ENCODE measurements at regions not wholly inside any gene's neighbourhood (a gene's known extent, or its start where the extent isn't known, plus 50 kb on each side); places are given as distances from the start of the nearest gene placed in this dataset.
A peak's percentile ranks its signal among the peaks of the same experiment; 100 is the strongest.
"Not testable (repeated sequence)": the region's sequence is repeated elsewhere in the genome, so short reads cannot be mapped to it uniquely, and the experiment has no call there.

DNA sequence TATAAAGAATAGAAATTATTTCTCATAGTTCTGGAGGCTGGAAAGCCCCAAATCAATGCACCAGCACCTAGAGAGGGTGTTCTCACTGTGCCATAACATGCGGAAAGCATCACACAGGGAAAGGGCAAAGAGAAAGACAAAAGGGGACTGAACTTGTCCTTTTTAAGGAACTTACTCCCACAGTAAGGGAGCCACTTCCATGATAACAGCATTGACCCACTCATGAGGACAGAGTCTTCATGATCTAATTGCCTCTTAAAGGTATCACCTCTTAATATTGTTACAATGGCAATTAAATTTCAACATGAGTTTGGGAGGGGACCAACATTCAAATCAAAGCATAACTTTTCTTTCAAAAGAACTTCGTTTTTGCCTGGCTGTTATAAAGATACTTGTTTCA lies 582.2 kb upstream of the ARID1B start:
- DNase-seq (ENCODE audit: low read depth in 3 of 3): no peak

DNA sequence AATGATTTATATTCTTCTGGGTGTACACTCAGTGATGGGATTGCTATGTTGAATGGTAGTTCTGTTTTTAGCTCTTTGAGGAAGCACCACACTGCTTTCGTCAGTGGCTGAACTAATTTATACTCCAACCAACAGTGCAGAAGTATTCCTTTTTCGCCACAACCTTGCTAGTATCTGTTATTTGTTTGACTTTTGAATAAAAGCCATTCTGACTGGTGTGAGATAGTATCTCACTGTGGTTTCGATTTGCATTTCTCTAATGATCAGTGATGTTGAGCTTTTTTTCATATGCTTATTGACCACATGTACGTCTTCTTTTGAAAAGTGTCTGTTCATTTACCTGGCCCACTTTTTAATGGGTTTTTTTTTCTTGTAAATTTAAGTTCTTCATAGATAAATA lies 583.8 kb upstream of the ARID1B start:
- no peak for DNase-seq (ENCODE audit: low read depth in 3 of 3)

DNA sequence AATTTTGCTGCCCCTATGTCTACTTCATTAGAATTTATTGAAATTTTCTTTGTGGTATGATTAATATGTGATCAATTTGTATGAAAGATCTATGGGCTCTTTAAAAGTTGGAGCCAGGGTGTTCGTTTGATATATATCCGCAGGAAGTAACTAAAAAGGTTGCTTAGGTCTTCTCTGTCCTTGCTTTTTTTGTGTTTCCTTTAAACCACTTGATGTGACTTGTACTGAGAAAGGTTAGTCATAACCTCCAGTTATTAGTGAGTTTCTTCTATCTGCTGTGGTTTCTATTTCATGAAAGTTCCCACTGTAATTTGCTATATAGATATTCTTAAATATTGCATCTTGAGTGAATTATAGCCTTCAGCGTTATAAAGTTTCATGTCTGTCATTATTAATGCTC lies 585.3 kb upstream of the ARID1B start:
- no peak for DNase-seq (ENCODE audit: low read depth in 3 of 3)

DNA sequence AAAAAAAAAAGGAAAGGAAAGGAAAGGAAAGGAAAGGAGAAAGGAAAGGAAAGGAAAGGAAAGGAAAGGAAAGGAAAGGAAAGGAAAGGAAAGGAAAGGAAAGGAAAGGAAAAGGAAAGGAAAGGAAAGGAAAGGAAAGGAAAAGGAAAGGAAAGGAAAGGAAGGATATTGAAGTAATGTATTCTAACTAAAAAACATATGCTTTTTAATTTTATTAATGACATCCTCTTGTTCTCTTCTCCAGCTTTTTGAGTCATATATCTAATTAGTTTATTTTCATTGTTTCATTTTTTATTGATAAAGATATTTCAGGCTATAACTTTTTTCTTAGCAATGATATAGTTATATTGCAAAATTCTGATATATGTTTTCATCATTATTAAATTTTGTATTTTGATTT lies 585.8 kb upstream of the ARID1B start:
- not testable (repeated sequence) for DNase-seq (ENCODE audit: low read depth in 3 of 3)

DNA sequence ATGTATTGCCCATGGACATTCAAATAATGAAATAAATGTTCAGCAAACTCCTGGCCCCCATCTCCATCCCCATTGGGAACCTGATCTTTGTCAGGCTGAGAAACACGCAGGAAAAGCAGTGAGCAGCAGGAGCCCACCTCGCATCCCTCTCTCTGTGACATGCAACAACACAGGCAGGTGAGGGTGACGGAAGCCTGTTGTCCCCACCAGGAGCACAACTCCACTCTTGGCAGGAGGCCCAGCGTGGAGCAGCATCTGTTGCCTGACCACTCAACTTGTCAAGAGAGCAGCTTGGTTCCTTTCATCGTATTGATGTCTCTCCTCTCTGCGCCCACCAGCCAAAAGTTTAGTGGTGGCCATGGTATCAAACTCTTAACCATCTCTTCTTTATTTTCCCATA lies 586.9 kb upstream of the ARID1B start:
- no peak for DNase-seq (ENCODE audit: low read depth in 3 of 3)

DNA sequence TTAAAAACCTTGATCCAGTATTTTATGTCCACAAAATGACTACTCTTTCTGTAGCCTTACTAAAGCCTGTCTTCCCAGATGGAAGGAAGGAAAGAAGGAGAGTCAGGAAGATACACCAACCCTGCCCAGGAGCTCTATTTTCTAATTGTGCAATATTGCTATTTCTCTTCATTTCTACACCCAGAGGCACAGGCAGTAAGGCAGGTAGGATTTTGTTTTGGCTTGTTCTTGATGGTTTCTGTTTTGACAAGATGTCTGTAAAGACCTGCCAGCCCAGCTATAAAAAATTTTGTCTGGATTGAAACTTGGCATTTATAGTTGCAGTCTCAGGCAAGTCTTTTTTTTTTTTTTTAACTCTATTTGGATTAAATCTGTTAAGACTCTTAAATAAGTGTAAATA lies 587.5 kb upstream of the ARID1B start:
- no peak for DNase-seq (ENCODE audit: low read depth in 3 of 3)

DNA sequence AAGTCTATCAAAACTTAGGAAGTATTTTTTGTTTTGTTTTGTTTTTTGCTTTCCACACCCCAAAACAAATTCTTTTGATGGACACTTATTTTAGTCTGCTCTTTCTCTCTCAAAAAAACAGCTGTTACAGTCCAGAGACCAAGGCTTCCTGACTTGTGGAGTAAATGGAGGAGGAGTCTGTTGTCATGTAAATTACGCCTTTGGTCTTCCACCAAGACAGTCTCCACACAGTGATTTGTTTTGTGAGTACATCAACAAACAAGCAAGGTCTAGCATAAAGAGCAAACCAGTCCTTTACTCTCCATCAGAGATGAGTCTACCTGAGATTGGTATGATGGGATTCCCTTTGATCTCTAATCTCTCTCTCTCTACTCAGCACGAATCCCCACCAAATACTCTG lies 588.0 kb upstream of the ARID1B start:
- DNase-seq (ENCODE audit: low read depth in 3 of 3): no peak

DNA sequence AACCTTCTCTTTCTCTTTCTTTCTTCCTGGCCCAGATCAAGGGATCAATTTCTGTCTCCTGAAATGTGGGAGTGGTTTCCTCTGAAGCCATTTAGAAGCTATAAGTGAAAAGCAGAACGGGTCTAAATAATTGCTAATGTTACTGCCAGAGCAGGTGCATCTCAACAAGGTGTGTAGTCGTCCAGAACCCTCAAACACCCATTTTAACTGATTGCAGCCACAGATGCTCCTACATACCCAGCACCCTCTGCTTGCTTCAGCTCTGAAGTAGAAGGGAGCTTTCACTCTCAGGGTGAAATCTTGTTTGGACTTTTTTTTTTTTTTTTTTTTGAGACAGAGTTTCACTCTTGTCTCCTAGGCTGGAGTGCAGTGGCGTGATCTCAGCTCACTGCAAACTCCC lies 592.1 kb upstream of the ARID1B start:
- no peak for DNase-seq (ENCODE audit: low read depth in 3 of 3)

DNA sequence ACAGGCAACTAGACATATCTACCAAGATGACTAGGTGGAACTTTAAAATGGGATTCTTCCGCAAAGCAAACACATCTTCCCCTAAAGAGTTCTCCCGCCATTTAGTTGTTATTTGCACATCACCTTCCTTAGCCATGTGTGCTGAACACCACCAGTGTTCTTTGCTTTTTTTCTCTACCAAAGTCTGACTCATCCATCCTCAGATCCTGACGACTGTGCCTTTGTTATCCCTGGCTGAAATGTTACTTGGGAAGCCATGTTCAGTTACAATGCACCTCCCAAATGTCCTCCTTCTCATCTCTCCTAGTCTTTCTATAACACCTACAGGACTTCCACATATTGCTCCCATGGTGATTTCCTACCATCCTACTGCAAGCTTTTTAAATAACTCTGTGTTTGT lies 593.5 kb upstream of the ARID1B start:
- DNase-seq (ENCODE audit: low read depth in 3 of 3): no peak

DNA sequence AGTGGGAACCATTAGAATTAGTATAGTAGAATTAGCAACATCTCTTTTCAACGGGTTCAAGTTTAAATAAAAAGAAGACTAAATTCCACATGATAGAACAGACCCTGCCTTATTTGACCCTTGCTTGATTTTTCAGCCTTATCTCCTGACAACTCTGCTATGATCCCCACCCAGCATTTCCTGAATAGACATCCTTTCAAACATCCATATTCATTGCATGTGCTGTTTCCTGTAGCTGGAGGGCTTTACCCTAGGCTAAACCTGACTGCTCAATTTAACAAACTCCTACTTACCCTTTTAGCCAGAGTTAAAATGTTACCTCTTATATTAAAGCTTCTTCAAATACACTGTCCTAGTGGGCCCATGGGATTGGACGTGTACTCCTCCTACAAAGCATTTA lies 594.8 kb upstream of the ARID1B start:
- DNase-seq (ENCODE audit: low read depth in 3 of 3): no peak

DNA sequence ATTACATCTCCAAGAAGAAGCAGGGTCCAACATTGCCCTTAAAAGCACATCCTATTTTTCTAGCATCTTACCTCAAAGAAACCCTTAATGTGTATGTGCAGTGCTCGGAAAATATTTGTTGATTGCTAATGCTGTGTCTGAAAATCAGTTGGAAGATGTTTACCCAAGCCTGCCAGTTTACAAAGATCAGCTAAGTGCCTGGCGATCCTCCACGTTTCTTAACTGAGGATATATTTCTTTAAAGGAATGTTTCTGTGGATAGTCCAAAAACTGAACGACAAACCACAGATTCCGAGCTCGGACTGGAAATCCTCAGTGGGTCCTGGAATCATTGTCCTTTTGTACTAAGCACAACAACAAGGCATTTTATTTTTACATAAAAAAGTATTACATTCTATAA lies 595.7 kb upstream of the ARID1B start:
- no peak for DNase-seq (ENCODE audit: low read depth in 3 of 3)

DNA sequence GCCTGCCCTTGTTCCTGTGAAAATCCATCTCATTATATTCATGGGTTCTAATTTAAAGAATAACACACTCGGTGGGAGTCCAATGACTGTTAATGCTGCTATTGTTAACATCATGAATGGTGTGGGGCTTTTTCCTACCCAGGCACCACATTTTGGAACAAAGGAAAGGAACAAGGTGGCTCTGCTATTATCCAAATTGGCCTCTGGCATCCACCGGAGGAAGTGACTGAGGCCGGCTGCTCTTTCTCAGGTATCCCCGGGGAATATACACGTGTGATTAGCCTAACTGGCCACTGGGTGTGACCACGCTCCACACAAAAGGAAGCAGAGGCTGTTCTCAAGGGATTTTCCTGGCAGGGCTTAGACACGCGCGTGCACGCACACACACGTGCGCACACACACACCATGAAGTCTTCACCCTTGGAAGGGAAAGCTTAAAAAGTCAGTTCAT lies 601.2 kb upstream of the ARID1B start:
- no peak for DNase-seq (ENCODE audit: low read depth in 3 of 3)

DNA sequence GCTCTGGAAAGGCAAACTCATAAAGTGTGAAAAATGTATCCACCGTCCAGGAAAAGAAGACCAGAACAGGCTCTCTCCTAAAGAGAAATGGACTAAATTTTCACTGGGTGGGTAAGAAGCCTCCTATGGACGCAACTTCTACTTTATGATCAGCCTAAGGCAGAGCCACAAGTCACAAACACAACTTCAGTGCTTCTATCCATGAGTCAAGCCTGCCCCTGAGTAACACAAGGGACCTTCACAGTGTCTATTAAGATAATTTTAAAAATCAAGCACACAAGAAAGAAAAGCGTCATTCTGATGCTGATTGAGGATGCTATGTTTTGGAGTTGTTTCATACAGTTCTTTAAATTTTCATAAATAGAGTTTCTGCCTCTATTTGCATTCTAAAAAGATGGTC lies 601.7 kb upstream of the ARID1B start:
- no peak for DNase-seq (ENCODE audit: low read depth in 3 of 3)

DNA sequence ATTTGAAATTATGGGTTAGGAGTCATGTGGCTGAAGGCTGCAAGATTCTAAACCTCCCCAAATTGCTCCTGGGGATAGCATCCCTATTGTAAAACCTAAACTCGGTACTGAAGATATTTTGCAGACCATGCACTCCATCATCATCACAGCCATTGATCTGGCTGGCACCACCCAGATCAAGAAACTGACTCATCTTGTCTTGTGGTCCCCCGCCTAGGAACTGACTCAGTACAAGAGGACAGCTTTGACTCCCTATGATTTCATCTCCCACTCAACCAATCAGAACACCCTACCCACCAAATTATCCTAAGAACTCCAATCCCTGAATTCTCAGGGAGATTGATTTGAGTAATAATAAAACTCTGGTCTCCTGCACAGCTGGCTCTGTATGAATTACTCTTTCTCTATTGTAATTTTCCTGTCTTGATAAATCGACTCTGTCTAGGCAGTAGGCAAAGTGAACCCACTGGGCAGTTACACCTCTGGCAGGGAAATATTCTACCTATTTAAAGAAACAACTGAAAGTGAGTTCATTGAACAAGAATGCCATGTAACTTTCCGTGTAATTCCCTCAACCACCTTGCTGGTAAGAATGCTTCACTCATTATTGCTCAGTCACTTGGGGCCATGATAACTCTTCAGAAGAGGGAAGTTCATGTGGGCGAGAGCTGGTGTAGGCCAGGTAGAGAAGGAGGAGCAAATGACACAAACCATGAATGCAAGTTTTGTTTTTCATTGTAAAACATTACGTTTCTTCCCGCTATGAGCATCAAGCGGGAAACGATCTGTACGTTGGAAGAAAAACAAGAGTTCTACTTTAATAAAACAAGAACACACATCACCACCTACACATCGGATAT lies 602.9 kb upstream of the ARID1B start:
- DNase-seq (ENCODE audit: low read depth in 3 of 3): peak in 1 of 3 experiments; percentile 35

DNA sequence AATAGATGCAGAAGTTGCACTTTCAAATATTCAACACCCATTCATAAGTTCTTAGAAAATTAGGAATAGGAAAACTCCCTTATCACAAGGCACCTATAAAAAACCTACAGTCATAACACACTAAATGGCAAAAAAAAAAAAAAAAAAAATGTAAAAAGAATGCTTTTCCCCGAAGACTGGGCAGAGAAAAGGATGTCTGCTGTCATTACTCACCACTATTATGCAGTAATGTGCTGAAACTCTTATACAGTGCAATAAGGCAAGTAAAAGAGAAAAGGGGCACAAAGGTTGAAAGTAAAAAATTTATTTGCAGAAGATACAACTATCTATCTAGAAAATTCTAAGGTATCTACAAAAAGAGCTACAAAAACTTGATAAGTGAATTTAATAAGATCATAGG lies 607.8 kb upstream of the ARID1B start:
- DNase-seq (ENCODE audit: low read depth in 3 of 3): no peak

DNA sequence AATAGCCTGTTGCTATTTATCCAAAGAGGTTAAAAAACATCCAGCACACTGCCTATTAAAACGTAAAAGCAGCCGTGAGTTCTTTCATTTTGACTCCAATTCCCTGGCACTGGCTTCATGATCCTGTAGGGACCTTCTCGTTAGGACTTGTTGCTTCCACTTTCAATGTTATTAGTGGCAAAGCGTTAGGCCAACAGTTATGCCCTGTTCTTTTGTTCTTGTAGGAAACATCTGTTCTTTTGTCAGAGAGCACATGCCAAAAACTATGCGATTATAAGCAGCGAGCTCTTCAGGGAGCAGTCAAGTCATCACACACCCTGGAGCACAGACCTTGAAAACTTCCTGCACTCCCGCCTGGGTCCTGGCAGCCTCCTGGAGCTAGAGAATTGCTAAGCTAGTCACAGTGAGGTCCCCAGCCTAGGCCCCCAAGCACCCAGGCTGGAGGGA lies 609.5 kb upstream of the ARID1B start:
- DNase-seq (ENCODE audit: low read depth in 3 of 3): no peak

DNA sequence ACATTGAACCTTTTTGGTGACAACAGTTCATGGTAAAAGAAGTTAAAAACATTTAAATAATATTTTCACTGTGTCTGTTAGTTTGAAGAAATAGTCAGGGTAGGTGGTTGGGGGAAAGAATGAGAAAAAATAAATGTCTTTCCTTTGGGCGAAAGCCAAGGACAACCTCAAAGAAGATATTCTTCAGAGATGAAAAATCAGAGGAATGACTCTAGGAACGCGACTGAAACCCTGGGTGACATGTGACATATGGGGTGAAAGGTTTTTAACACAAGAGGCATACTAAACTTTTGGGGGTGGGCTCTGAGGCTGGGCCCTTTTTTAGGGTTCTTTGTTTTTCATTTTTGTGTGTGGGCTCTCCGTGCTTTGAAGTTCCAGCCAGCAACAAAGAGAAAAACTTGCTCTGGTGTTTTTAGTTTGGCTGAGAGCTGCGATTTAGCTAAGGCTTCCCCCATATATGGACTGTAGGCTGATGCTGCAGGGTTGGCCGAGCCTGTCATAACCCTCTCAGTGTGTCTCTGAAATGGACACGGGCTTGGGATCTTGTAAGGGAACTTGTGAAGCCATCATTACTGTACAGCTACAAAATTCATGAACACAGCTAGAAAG lies 610.1 kb upstream of the ARID1B start:
- DNase-seq (ENCODE audit: low read depth in 3 of 3): no peak

DNA sequence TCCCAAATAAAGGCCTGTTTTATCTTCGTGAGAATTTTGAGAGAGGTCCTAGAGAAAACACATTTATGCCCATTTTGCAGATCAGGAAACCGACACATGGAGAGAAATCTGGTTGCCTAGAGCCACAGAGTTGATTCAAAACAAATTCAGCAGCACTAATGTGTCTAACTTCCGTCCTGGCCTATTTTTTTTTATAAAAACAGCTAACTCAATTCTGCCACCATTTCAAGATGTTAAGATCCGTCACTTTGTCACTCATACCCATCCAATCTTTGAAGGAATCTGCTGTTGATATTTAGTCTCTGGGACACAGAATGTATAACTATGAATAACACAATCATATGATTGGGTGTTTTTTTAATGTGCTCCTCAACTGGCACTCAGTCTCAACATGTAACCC lies 611.1 kb upstream of the ARID1B start:
- DNase-seq (ENCODE audit: low read depth in 3 of 3): no peak

DNA sequence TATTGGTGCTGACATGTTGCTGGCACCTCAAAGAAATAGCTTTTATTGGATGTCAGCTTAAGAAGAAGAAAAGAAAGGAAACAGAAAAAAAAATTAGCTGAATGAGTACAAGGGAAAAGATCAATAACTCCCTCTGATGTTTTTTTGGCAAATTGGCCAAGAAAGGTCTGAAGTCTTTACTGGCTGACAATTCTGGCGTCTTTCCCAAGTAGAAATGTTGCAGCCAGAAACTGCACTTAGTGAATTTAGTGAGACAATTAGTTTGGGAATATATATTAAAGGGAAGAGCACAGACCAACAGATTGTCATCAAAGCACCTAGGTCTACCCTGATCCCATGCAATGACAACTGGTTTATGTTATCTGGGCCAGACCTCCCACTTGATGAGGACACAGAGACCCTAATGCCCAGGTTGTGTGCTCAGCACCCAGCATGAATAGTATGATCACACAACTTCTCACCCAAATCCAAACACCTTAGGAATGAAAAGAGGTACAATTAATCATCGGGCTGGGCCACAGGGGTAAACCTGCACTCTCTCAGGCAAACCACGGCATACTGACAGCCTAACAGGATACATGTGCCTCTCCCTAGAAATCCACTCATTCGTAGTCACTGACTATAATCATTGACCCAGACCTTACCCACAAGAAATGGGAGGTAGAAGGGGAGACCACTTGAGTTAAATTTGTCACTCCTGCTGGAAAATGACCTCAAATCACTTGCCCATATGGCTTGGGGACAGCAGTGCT lies 612.3 kb upstream of the ARID1B start:
- no peak for DNase-seq (ENCODE audit: low read depth in 3 of 3)

DNA sequence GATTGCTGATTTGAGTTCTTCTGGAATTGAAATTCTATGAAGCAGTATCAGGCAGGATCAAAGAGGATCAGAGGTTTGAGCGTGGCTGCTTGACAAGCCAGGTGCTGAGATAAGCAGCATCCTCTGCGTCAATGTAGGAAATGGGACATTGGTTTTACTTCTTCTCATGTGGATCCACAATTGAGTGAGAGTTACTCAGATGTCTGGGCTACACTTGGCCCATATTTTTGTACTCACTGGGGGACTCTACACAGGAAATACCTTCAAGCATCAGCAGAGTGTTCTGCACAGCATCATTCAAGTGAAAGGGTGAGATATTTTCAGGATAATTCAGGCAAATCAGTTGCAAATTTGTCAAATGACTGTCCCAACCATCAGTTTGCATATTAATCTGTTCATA lies 613.9 kb upstream of the ARID1B start:
- no peak for DNase-seq (ENCODE audit: low read depth in 3 of 3)

DNA sequence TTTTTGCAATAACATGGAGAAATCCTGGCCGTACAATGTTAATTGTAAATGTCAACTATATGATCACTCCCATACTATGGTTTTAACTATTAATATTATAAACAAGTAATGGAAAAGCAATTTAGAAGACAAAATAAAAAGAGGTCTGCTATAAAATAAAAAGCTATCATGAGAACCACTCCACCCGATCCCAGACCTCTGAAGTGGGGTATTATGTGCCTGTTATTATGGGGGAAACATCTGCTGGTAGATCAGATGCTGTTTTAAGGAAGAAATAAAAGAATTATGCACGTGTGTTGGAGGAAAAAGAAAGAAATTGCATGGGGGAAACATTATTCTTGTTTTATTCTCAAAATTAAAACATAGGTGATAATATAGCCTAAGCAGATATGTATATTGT lies 615.7 kb upstream of the ARID1B start:
- no peak for DNase-seq (ENCODE audit: low read depth in 3 of 3)

DNA sequence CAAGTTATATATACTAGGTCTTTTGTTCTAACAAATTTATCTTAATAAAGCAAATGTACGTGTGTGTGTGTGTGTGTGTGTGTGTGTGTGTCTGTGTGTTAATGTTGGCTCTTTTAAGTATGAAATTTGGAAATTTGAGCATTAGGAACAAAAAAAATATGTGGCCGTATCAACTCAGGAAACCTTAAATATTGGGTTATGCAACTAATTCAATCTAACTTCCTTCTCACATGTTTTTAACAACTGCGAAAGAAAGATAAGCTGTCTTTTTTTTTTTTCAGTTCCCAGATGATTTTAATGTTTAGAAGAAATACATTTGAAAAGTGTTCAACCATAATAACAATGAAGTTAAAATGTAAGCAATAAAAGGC lies 616.4 kb upstream of the ARID1B start:
- DNase-seq (ENCODE audit: low read depth in 3 of 3): no peak
